Trophoblast cell (in vitro differentiated cells and primary cell): ENCODE measurements at regions not wholly inside any gene's neighbourhood (a gene's known extent, or its start where the extent isn't known, plus 50 kb on each side); places are given as distances from the start of the nearest gene placed in this dataset.
"Not testable (repeated sequence)": the region's sequence is repeated elsewhere in the genome, so short reads cannot be mapped to it uniquely, and the experiment has no call there.

Experiments
- DNase-seq, 2 donors: peaks; one replicate each; pipeline ENCODE4 v3.0.0-alpha.2; 2016
- H2AFZ ChIP-seq: 2 replicates; pipeline ENCODE4 v1.6.1; 2013; ENCODE audit warnings: low read length, moderate library complexity, mild to moderate bottlenecking; ENCODE audit not compliant: insufficient read depth, poor library complexity
- H2AK5ac ChIP-seq: 2 replicates; pipeline ENCODE4 v1.6.1; 2013; ENCODE audit warnings: mild to moderate bottlenecking, low read length
- H2BK120ac ChIP-seq: 2 replicates; pipeline ENCODE4 v1.6.1; 2013; ENCODE audit warnings: low read length, mild to moderate bottlenecking, moderate library complexity; ENCODE audit not compliant: insufficient read depth, poor library complexity
- H2BK12ac ChIP-seq: 2 replicates; pipeline ENCODE4 v1.6.1; 2013; ENCODE audit warnings: mild to moderate bottlenecking, low read length, moderate library complexity
- H2BK5ac ChIP-seq: 2 replicates; pipeline ENCODE4 v1.6.1; 2013; ENCODE audit warnings: low read length, low read depth, moderate library complexity, mild to moderate bottlenecking; ENCODE audit not compliant: poor library complexity
- H3K14ac ChIP-seq: 2 replicates; pipeline ENCODE4 v1.6.1; 2013; ENCODE audit warnings: mild to moderate bottlenecking, low read length
- H3K18ac ChIP-seq: 2 replicates; pipeline ENCODE4 v1.6.1; 2013; ENCODE audit warnings: mild to moderate bottlenecking, low read length
- H3K23ac ChIP-seq: 2 replicates; pipeline ENCODE4 v1.6.1; 2013; ENCODE audit warnings: low read length
- H3K27ac ChIP-seq: 2 replicates; pipeline ENCODE4 v1.5.1; 2013; ENCODE audit warnings: low read depth, mild to moderate bottlenecking, inconsistent platforms, low read length, moderate library complexity
- H3K27me3 ChIP-seq: 2 replicates; pipeline ENCODE4 v1.6.1; 2013; ENCODE audit warnings: inconsistent platforms, mild to moderate bottlenecking, low read length, moderate library complexity; ENCODE audit not compliant: insufficient read depth
- H3K36me3 ChIP-seq, 2 experiments: 1 replicate in 1 of 2; 2 replicates in 1 of 2; pipeline ENCODE4 v1.6.1; 2013; ENCODE audit warnings: low read length in 2 of 2, mild to moderate bottlenecking in 2 of 2, moderate library complexity in 1 of 2; ENCODE audit not compliant: insufficient read depth in 2 of 2, control insufficient read depth in 1 of 2
- H3K4ac ChIP-seq: 2 replicates; pipeline ENCODE4 v1.6.1; 2013; ENCODE audit warnings: low read depth, mild to moderate bottlenecking, low read length, moderate library complexity
- H3K4me1 ChIP-seq, 2 experiments: 1 replicate in 1 of 2; 2 replicates in 1 of 2; pipeline ENCODE4 v1.6.1; 2013; ENCODE audit warnings: low read length in 2 of 2, mild to moderate bottlenecking in 2 of 2, moderate library complexity in 1 of 2; ENCODE audit not compliant: insufficient read depth in 2 of 2, control insufficient read depth in 1 of 2
- H3K4me2 ChIP-seq: 2 replicates; pipeline ENCODE4 v1.6.1; 2013; ENCODE audit warnings: inconsistent platforms, mild to moderate bottlenecking, low read length, moderate library complexity
- H3K4me3 ChIP-seq: 2 replicates; pipeline ENCODE4 v1.5.1; 2013; ENCODE audit warnings: mild to moderate bottlenecking, low read depth, low read length, inconsistent platforms
- H3K79me1 ChIP-seq: one replicate; pipeline ENCODE4 v1.6.1; 2013; ENCODE audit warnings: low read length
- H3K79me2 ChIP-seq: 2 replicates; pipeline ENCODE4 v1.6.1; 2013; ENCODE audit warnings: low read length, mild to moderate bottlenecking; ENCODE audit not compliant: control insufficient read depth, insufficient read depth, poor library complexity
- H3K9ac ChIP-seq: 2 replicates; pipeline ENCODE4 v1.6.1; 2013; ENCODE audit warnings: mild to moderate bottlenecking, low read length
- H3K9me3 ChIP-seq: 2 replicates; pipeline ENCODE4 v1.6.1; 2013; ENCODE audit warnings: low read depth, mild to moderate bottlenecking, control low read depth, inconsistent platforms, low read length; ENCODE audit not compliant: insufficient read depth
- H4K12ac ChIP-seq: 2 replicates; pipeline ENCODE4 v1.6.1; 2013; ENCODE audit warnings: low read depth, mild to moderate bottlenecking, low read length, moderate library complexity
- H4K8ac ChIP-seq: 2 replicates; pipeline ENCODE4 v1.6.1; 2013; ENCODE audit warnings: low read depth, mild to moderate bottlenecking, low read length, moderate library complexity
- H4K91ac ChIP-seq: one replicate; pipeline ENCODE4 v1.6.1; 2013; ENCODE audit warnings: low read depth, mild to moderate bottlenecking, low read length, moderate library complexity
- WGBS: extraction: QIAGEN DNeasy Blood & Tissue Kit; methylation state at CpG from one replicate; pipeline ENCODE4 v1.1.7; 2013; ENCODE audit warnings: missing lambda C conversion rate; ENCODE audit not compliant: insufficient read length, insufficient coverage; ENCODE audit errors: extremely low coverage; 5-methylcytosine and 5-hydroxymethylcytosine counted together

GRCh38 chr16:86858501-86858900 is 280.2 kb downstream of the FOXL1 start:
- H3K4me1 ChIP-seq = no peaks in the 10 kb centered on the region
- no peak overlapping the region for H2BK12ac ChIP-seq
- H4K8ac ChIP-seq = no peak overlapping the region
- no peaks in the 10 kb centered on the region for H3K36me3 ChIP-seq
- no peak overlapping the region for H4K12ac ChIP-seq
- H3K79me1 ChIP-seq = no peaks in the 10 kb centered on the region
- no peaks in the 10 kb centered on the region for H3K27me3 ChIP-seq
- no peak overlapping the region for H2BK120ac ChIP-seq
- H2AFZ ChIP-seq = no peak overlapping the region
- H3K9ac ChIP-seq = no peak overlapping the region
- WGBS = no CpG with 5 or more reads among the region's 10 CpGs
- H3K4me3 ChIP-seq = no peak overlapping the region
- no peak overlapping the region for H3K4me2 ChIP-seq
- H3K14ac ChIP-seq = no peak overlapping the region
- no peak overlapping the region for H2BK5ac ChIP-seq
- no peaks in the 10 kb centered on the region for H3K79me2 ChIP-seq
- no peak overlapping the region for H3K23ac ChIP-seq
- H3K4ac ChIP-seq = no peak overlapping the region
- no peak for DNase-seq
- no peak overlapping the region for H2AK5ac ChIP-seq
- no peak overlapping the region for H4K91ac ChIP-seq
- no peak overlapping the region for H3K27ac ChIP-seq
- H3K18ac ChIP-seq = no peak overlapping the region
- peaks cover 9% of the 10 kb centered on the region for H3K9me3 ChIP-seq

- WGBS = no CpG with 5 or more reads among the region's 7 CpGs
- H4K8ac ChIP-seq = not testable (repeated sequence)
Observed at GRCh38 chr16:86861270-86861858, 283.0 kb downstream of the FOXL1 start.

GRCh38 chr16:86862595-86863280 is 284.4 kb downstream of the FOXL1 start:
- no peak overlapping the region for H3K4ac ChIP-seq

More at GRCh38 chr16:86861270-86861858, 283.0 kb downstream of the FOXL1 start:
- H3K14ac ChIP-seq, H3K4me1 ChIP-seq, H3K4ac ChIP-seq, H3K18ac ChIP-seq, H2BK120ac ChIP-seq, H3K27me3 ChIP-seq, H3K9me3 ChIP-seq, H2BK12ac ChIP-seq, H3K9ac ChIP-seq, H4K12ac ChIP-seq, H3K4me2 ChIP-seq, H3K79me1 ChIP-seq, H3K36me3 ChIP-seq, DNase-seq, H3K27ac ChIP-seq, H2AK5ac ChIP-seq, H2AFZ ChIP-seq, H4K91ac ChIP-seq, H3K23ac ChIP-seq, H2BK5ac ChIP-seq, H3K79me2 ChIP-seq: not testable (repeated sequence)
- peak overlapping the region; percentile 0 for H3K4me3 ChIP-seq

GRCh38 chr16:86863609-86864008 is 285.3 kb downstream of the FOXL1 start:
- Histone ChIP-seq H2BK5ac (no peak overlapping the region), H4K12ac (no peak overlapping the region), H2BK120ac (no peak overlapping the region), H3K9ac (no peak overlapping the region), H3K4me1 (no peaks in the 10 kb centered on the region), H3K4me3 (no peak overlapping the region), H3K36me3 (no peaks in the 10 kb centered on the region), H3K79me2 (no peaks in the 10 kb centered on the region), H3K4me2 (no peak overlapping the region), H4K8ac (no peak overlapping the region), H2BK12ac (no peak overlapping the region), H3K79me1 (no peaks in the 10 kb centered on the region), H3K4ac (no peak overlapping the region), H3K23ac (no peak overlapping the region), H3K27ac (no peak overlapping the region), H3K14ac (no peak overlapping the region), H4K91ac (no peak overlapping the region), H3K18ac (no peak overlapping the region), H2AK5ac (no peak overlapping the region), H2AFZ (no peak overlapping the region), H3K9me3 (peaks cover 9% of the 10 kb centered on the region), H3K27me3 (no peaks in the 10 kb centered on the region)
- no CpG with 5 or more reads among the region's 7 CpGs for WGBS
- no peak for DNase-seq

More at GRCh38 chr16:86862595-86863280, 284.4 kb downstream of the FOXL1 start:
- no peaks in the 10 kb centered on the region for H3K79me2 ChIP-seq
- H2BK5ac ChIP-seq = no peak overlapping the region
- no peaks in the 10 kb centered on the region for H3K36me3 ChIP-seq
- H3K4me2 ChIP-seq = no peak overlapping the region
- no peak overlapping the region for H3K27ac ChIP-seq
- no peaks in the 10 kb centered on the region for H3K79me1 ChIP-seq
- no CpG with 5 or more reads among the region's 14 CpGs for WGBS
- no peak overlapping the region for H2AK5ac ChIP-seq
- H3K27me3 ChIP-seq = no peaks in the 10 kb centered on the region
- no peak overlapping the region for H2BK12ac ChIP-seq
- H3K4me3 ChIP-seq = no peak overlapping the region
- no peak overlapping the region for H4K12ac ChIP-seq
- H2BK120ac ChIP-seq = no peak overlapping the region
- no peak overlapping the region for H3K23ac ChIP-seq
- no peaks in the 10 kb centered on the region for H3K4me1 ChIP-seq
- no peak overlapping the region for H3K14ac ChIP-seq
- DNase-seq = no peak
- H4K8ac ChIP-seq = no peak overlapping the region
- H4K91ac ChIP-seq = no peak overlapping the region
- no peak overlapping the region for H3K9ac ChIP-seq
- H3K9me3 ChIP-seq = peaks cover 9% of the 10 kb centered on the region
- H3K18ac ChIP-seq = no peak overlapping the region
- H2AFZ ChIP-seq = no peak overlapping the region
